Trophoblast cell (in vitro differentiated cells and primary cell): ENCODE measurements at regions not wholly inside any gene's neighbourhood (a gene's known extent, or its start where the extent isn't known, plus 50 kb on each side); places are given as distances from the start of the nearest gene placed in this dataset.
A peak's percentile ranks its signal among the peaks of the same experiment; 100 is the strongest.
"Not testable (repeated sequence)": the region's sequence is repeated elsewhere in the genome, so short reads cannot be mapped to it uniquely, and the experiment has no call there.

ENCODE experiments used
- DNase-seq, 2 donors: peaks; one replicate each; pipeline ENCODE4 v3.0.0-alpha.2; 2016
- H2AFZ ChIP-seq: 2 replicates; pipeline ENCODE4 v1.6.1; 2013; ENCODE audit warnings: low read length, moderate library complexity, mild to moderate bottlenecking; ENCODE audit not compliant: insufficient read depth, poor library complexity
- H2AK5ac ChIP-seq: 2 replicates; pipeline ENCODE4 v1.6.1; 2013; ENCODE audit warnings: mild to moderate bottlenecking, low read length
- H2BK120ac ChIP-seq: 2 replicates; pipeline ENCODE4 v1.6.1; 2013; ENCODE audit warnings: low read length, mild to moderate bottlenecking, moderate library complexity; ENCODE audit not compliant: insufficient read depth, poor library complexity
- H2BK12ac ChIP-seq: 2 replicates; pipeline ENCODE4 v1.6.1; 2013; ENCODE audit warnings: mild to moderate bottlenecking, low read length, moderate library complexity
- H2BK5ac ChIP-seq: 2 replicates; pipeline ENCODE4 v1.6.1; 2013; ENCODE audit warnings: low read length, low read depth, moderate library complexity, mild to moderate bottlenecking; ENCODE audit not compliant: poor library complexity
- H3K14ac ChIP-seq: 2 replicates; pipeline ENCODE4 v1.6.1; 2013; ENCODE audit warnings: mild to moderate bottlenecking, low read length
- H3K18ac ChIP-seq: 2 replicates; pipeline ENCODE4 v1.6.1; 2013; ENCODE audit warnings: mild to moderate bottlenecking, low read length
- H3K23ac ChIP-seq: 2 replicates; pipeline ENCODE4 v1.6.1; 2013; ENCODE audit warnings: low read length
- H3K27ac ChIP-seq: 2 replicates; pipeline ENCODE4 v1.5.1; 2013; ENCODE audit warnings: low read depth, mild to moderate bottlenecking, inconsistent platforms, low read length, moderate library complexity
- H3K27me3 ChIP-seq: 2 replicates; pipeline ENCODE4 v1.6.1; 2013; ENCODE audit warnings: inconsistent platforms, mild to moderate bottlenecking, low read length, moderate library complexity; ENCODE audit not compliant: insufficient read depth
- H3K36me3 ChIP-seq, 2 experiments: 1 replicate in 1 of 2; 2 replicates in 1 of 2; pipeline ENCODE4 v1.6.1; 2013; ENCODE audit warnings: low read length in 2 of 2, mild to moderate bottlenecking in 2 of 2, moderate library complexity in 1 of 2; ENCODE audit not compliant: insufficient read depth in 2 of 2, control insufficient read depth in 1 of 2
- H3K4ac ChIP-seq: 2 replicates; pipeline ENCODE4 v1.6.1; 2013; ENCODE audit warnings: low read depth, mild to moderate bottlenecking, low read length, moderate library complexity
- H3K4me1 ChIP-seq, 2 experiments: 1 replicate in 1 of 2; 2 replicates in 1 of 2; pipeline ENCODE4 v1.6.1; 2013; ENCODE audit warnings: low read length in 2 of 2, mild to moderate bottlenecking in 2 of 2, moderate library complexity in 1 of 2; ENCODE audit not compliant: insufficient read depth in 2 of 2, control insufficient read depth in 1 of 2
- H3K4me2 ChIP-seq: 2 replicates; pipeline ENCODE4 v1.6.1; 2013; ENCODE audit warnings: inconsistent platforms, mild to moderate bottlenecking, low read length, moderate library complexity
- H3K4me3 ChIP-seq: 2 replicates; pipeline ENCODE4 v1.5.1; 2013; ENCODE audit warnings: mild to moderate bottlenecking, low read depth, low read length, inconsistent platforms
- H3K79me1 ChIP-seq: one replicate; pipeline ENCODE4 v1.6.1; 2013; ENCODE audit warnings: low read length
- H3K79me2 ChIP-seq: 2 replicates; pipeline ENCODE4 v1.6.1; 2013; ENCODE audit warnings: low read length, mild to moderate bottlenecking; ENCODE audit not compliant: control insufficient read depth, insufficient read depth, poor library complexity
- H3K9ac ChIP-seq: 2 replicates; pipeline ENCODE4 v1.6.1; 2013; ENCODE audit warnings: mild to moderate bottlenecking, low read length
- H3K9me3 ChIP-seq: 2 replicates; pipeline ENCODE4 v1.6.1; 2013; ENCODE audit warnings: low read depth, mild to moderate bottlenecking, control low read depth, inconsistent platforms, low read length; ENCODE audit not compliant: insufficient read depth
- H4K12ac ChIP-seq: 2 replicates; pipeline ENCODE4 v1.6.1; 2013; ENCODE audit warnings: low read depth, mild to moderate bottlenecking, low read length, moderate library complexity
- H4K8ac ChIP-seq: 2 replicates; pipeline ENCODE4 v1.6.1; 2013; ENCODE audit warnings: low read depth, mild to moderate bottlenecking, low read length, moderate library complexity
- H4K91ac ChIP-seq: one replicate; pipeline ENCODE4 v1.6.1; 2013; ENCODE audit warnings: low read depth, mild to moderate bottlenecking, low read length, moderate library complexity
- WGBS: extraction: QIAGEN DNeasy Blood & Tissue Kit; methylation state at CpG from one replicate; pipeline ENCODE4 v1.1.7; 2013; ENCODE audit warnings: missing lambda C conversion rate; ENCODE audit not compliant: insufficient read length, insufficient coverage; ENCODE audit errors: extremely low coverage; 5-methylcytosine and 5-hydroxymethylcytosine counted together

- Histone ChIP-seq H3K79me2 (no peaks in the 10 kb centered on the region), H2AFZ (no peak overlapping the region), H3K4me2 (no peak overlapping the region), H3K27me3 (no peaks in the 10 kb centered on the region), H2AK5ac (no peak overlapping the region), H2BK120ac (no peak overlapping the region), H2BK12ac (no peak overlapping the region), H3K36me3 (no peaks in the 10 kb centered on the region), H3K27ac (no peak overlapping the region), H3K4me3 (no peak overlapping the region), H3K14ac (no peak overlapping the region), H4K91ac (no peak overlapping the region), H2BK5ac (no peak overlapping the region), H3K23ac (no peak overlapping the region), H3K4ac (no peak overlapping the region), H3K9ac (no peak overlapping the region), H3K18ac (no peak overlapping the region), H3K9me3 (no peaks in the 10 kb centered on the region), H4K12ac (no peak overlapping the region), H3K79me1 (no peaks in the 10 kb centered on the region), H4K8ac (no peak overlapping the region), H3K4me1 (peaks cover 0 to 2% of the 10 kb centered on the region in 2 experiments)
- no peak for DNase-seq
- no CpG with 5 or more reads among the region's 1 CpG for WGBS
Observed at GRCh38 chr1:192513196-192513595, 62.4 kb upstream of the RGS1 start.

GRCh38 chr1:192513697-192514096 lies 61.9 kb upstream of the RGS1 start:
- Histone ChIP-seq H3K4ac (no peak overlapping the region), H2BK12ac (no peak overlapping the region), H3K9ac (no peak overlapping the region), H2AFZ (no peak overlapping the region), H4K8ac (no peak overlapping the region), H4K91ac (no peak overlapping the region), H3K4me2 (no peak overlapping the region), H2BK5ac (no peak overlapping the region), H3K4me1 (peaks cover 0 to 2% of the 10 kb centered on the region in 2 experiments), H3K27ac (no peak overlapping the region), H3K27me3 (no peaks in the 10 kb centered on the region), H3K23ac (no peak overlapping the region), H3K14ac (no peak overlapping the region), H2BK120ac (no peak overlapping the region), H3K18ac (no peak overlapping the region), H3K79me2 (no peaks in the 10 kb centered on the region), H2AK5ac (no peak overlapping the region), H3K9me3 (no peaks in the 10 kb centered on the region), H4K12ac (no peak overlapping the region), H3K36me3 (no peaks in the 10 kb centered on the region), H3K4me3 (no peak overlapping the region), H3K79me1 (no peaks in the 10 kb centered on the region)
- WGBS, result no CpG with 5 or more reads among the region's 1 CpG
- DNase-seq, result no peak

DNA sequence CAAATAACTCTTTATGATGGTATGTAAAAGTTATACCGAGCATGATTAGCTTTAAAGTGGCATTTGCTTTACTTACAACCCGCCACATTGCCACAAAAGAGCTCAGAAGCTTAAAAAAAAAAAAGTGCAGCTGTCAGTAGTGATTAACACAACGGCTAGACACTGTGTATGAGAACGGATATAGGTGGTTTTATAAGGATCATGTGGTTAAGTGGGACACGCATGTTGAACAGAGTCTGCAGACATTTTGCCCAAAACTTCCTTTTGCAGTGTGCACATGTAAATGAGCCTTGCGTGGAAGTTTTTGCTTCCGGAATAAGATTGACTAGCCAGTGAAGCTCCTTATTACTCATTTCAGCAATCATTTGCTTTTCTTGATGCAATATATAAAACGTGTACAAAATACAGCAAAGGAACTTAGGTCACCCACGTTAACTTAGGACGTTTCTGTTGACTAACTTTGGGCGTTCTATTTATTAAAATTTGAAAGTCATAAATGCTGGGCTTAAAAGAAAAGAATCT lies 58.7 kb upstream of the RGS1 start:
- H3K4ac ChIP-seq, result no peak overlapping the region
- H3K4me2 ChIP-seq, result no peak overlapping the region
- no peak overlapping the region for H3K4me3 ChIP-seq
- no peak overlapping the region for H3K14ac ChIP-seq
- WGBS, result no CpG with 5 or more reads among the region's 11 CpGs
- H4K12ac ChIP-seq, result no peak overlapping the region
- no peak overlapping the region for H3K9ac ChIP-seq
- no peak overlapping the region for H3K18ac ChIP-seq
- no peaks in the 10 kb centered on the region for H3K27me3 ChIP-seq
- no peak overlapping the region for H4K8ac ChIP-seq
- H2BK120ac ChIP-seq, result no peak overlapping the region
- H3K27ac ChIP-seq, result no peak overlapping the region
- H4K91ac ChIP-seq, result no peak overlapping the region
- H2BK5ac ChIP-seq, result no peak overlapping the region
- H3K4me1 ChIP-seq, result peaks cover 0 to 2% of the 10 kb centered on the region in 2 experiments
- no peak overlapping the region for H2AK5ac ChIP-seq
- no peak overlapping the region for H2BK12ac ChIP-seq
- H3K23ac ChIP-seq, result peak overlapping the region; percentile 52
- no peaks in the 10 kb centered on the region for H3K79me2 ChIP-seq
- H2AFZ ChIP-seq, result no peak overlapping the region
- no peaks in the 10 kb centered on the region for H3K36me3 ChIP-seq
- no peaks in the 10 kb centered on the region for H3K9me3 ChIP-seq
- peak; percentile 4 to 50 for DNase-seq
- H3K79me1 ChIP-seq, result no peaks in the 10 kb centered on the region

DNA sequence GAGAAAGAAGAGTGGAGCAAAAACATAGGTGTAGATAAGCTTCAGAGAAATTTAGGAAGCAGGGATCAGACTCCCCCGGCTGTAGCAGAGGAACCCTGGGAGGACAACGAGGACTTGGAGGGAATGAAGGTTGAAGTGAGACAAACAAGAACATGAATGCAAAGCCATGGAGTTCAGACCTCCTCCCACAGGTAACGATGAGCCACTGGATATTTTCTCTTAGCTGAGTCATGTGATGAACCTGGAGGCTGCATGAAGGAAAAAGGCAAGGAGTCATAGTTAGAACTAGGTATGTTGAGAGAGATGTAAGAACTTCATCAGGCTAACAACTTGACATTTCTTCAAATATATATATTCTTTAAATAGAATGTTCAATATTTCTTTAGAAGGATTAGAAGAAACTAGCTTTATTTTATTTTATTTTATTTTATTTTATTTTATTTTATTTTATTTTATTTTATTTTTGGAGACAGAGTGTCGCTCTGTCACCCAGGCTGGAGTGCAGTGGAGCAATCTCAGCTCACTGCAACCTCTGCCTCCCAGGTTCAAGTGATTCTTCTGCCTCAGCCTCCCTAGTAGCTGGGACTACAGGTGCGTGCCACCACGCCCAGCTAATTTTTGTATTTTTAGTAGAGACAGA lies 57.7 kb upstream of the RGS1 start:
- H3K4me3 ChIP-seq, H3K36me3 ChIP-seq, H4K8ac ChIP-seq, H3K18ac ChIP-seq, H2BK5ac ChIP-seq, H2BK120ac ChIP-seq, H2AK5ac ChIP-seq, H3K27ac ChIP-seq, H4K12ac ChIP-seq, H3K4ac ChIP-seq, H2BK12ac ChIP-seq, DNase-seq, H3K9me3 ChIP-seq, H3K9ac ChIP-seq, H3K4me2 ChIP-seq, H3K27me3 ChIP-seq, H3K14ac ChIP-seq, H3K79me1 ChIP-seq, H2AFZ ChIP-seq, H3K79me2 ChIP-seq, H3K4me1 ChIP-seq, H3K23ac ChIP-seq, H4K91ac ChIP-seq: not testable (repeated sequence)
- WGBS, result no CpG with 5 or more reads among the region's 6 CpGs
